ENCODE measurements at regions not wholly inside any gene's neighbourhood (a gene's known extent, or its start where the extent isn't known, plus 50 kb on each side); places are given as distances from the start of the nearest gene placed in this dataset.

DNA sequence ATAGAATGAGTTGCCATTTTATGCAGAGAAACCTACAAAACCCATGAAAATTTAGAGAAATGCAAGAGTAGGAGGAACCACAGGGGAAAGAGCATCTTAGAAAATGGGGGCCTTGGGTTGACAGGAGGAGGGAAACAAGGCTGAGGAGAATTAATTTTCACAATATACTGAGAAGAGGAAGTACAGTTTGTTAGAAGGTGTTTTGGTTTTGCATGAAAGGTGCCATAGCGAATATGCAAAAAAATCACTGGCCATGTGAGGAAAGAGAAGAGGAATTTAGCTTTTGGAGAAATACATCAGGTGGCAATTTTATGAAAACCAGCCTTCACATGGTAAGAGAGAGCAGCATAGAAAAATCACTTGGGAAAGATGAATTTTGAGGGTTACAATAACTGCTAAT is 413.9 kb upstream of the C2CD4B start:
- no peak overlapping the region for H3K4me3 Mint-ChIP-seq
- POLR2A ChIA-PET = no interaction called here

DNA sequence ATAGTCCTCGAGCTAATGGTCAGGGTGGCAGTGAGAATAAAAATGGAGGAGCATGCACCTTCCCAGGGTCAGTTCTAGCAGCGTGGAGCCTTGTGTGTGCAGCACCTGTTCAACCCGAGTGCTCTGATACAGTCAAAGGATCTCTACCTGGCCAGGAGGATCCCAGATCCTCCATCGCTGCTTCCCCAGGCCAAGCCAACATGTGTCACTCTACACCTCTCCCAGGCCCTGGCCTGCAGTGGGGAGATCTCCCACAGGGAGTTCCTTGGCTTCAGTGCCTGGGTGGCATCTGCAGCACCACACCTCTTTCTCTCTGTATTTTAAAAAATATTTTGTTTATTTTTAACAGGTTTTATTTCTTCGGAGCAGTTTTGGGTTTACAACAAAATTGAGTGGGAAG is 414.8 kb upstream of the C2CD4B start:
- no peaks in the 10 kb centered on the region for H3K27me3 ChIP-seq (ENCODE audit: control insufficient read depth in 2 of 2, insufficient read depth in 2 of 2, low read length in 2 of 2)
- no peak overlapping the region for H3K4me3 Mint-ChIP-seq
- ChIA-PET POLR2A (no interaction called here), CTCF (no interaction called here)
- H3K27ac ChIP-seq (ENCODE audit: low read depth, low read length) = no peak overlapping the region
- H3K27ac Mint-ChIP-seq = no peak overlapping the region
- peaks cover 0 to 1% (median 0%) of the 10 kb centered on the region in 7 donors for H3K4me1 Mint-ChIP-seq
- no peaks in the 10 kb centered on the region for H3K4me1 ChIP-seq (ENCODE audit: control insufficient read depth in 2 of 2, insufficient read depth in 2 of 2, low read length in 2 of 2)
- H3K9me3 ChIP-seq (ENCODE audit: control insufficient read depth in 2 of 3, low read length in 3 of 3) = no peaks in the 10 kb centered on the region
- H3K9me3 Mint-ChIP-seq = peaks cover 0 to 2% (median 0%) of the 10 kb centered on the region in 11 donors
- no peak for ATAC-seq
- H3K27me3 Mint-ChIP-seq = peaks cover 5 to 23% (median 14%) of the 10 kb centered on the region in 5 donors
- H3K4me3 ChIP-seq (ENCODE audit: low read length) = no peak overlapping the region
- H3K36me3 Mint-ChIP-seq = no peaks in the 10 kb centered on the region
- no peak for DNase-seq
- intact Hi-C loops (cut with micrococcal nuclease) = no loop called here
- H3K36me3 ChIP-seq (ENCODE audit: control insufficient read depth in 2 of 3, insufficient read depth in 3 of 3, low read length in 3 of 3) = no peaks in the 10 kb centered on the region

More for the DNA sequence above, 413.9 kb upstream of the C2CD4B start:
- H3K27ac Mint-ChIP-seq = no peak overlapping the region
- DNase-seq = no peak
- Histone ChIP-seq H3K4me3 (ENCODE audit: low read length) (no peak overlapping the region), H3K4me1 (ENCODE audit: control insufficient read depth in 2 of 2, insufficient read depth in 2 of 2, low read length in 2 of 2) (no peaks in the 10 kb centered on the region), H3K9me3 (ENCODE audit: control insufficient read depth in 2 of 3, low read length in 3 of 3) (no peaks in the 10 kb centered on the region), H3K36me3 (ENCODE audit: control insufficient read depth in 2 of 3, insufficient read depth in 3 of 3, low read length in 3 of 3) (no peaks in the 10 kb centered on the region), H3K27ac (ENCODE audit: low read depth, low read length) (no peak overlapping the region), H3K27me3 (ENCODE audit: control insufficient read depth in 2 of 2, insufficient read depth in 2 of 2, low read length in 2 of 2) (no peaks in the 10 kb centered on the region)
- peaks cover 0 to 1% (median 0%) of the 10 kb centered on the region in 7 donors for H3K4me1 Mint-ChIP-seq
- ATAC-seq = no peak
- peaks cover 0 to 2% (median 0%) of the 10 kb centered on the region in 11 donors for H3K9me3 Mint-ChIP-seq
- intact Hi-C loops (cut with micrococcal nuclease) = no loop called here
- CTCF ChIA-PET = no interaction called here
- no peaks in the 10 kb centered on the region for H3K36me3 Mint-ChIP-seq
- H3K27me3 Mint-ChIP-seq = peaks cover 5 to 23% (median 17%) of the 10 kb centered on the region in 5 donors

DNA sequence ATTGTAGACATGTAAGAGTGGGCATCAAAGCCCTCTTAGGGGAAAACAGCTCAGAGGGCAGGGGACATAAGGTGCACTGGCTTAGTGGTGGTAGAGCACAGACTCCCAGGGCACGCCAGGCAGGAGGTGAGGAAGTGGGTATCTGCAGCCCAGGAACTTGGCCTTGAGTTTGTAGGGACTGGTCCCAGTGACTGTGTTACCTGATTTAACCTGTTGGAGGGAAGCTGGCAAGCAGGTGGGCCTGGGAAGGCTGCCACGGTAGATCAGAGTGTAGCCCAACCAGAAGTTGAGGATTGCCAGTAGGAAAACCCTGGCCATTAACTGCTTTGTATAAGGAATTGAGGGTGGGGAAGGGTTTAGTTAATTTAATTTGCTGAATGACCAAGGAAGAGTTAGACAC is 417.5 kb upstream of the C2CD4B start:
- H3K27ac ChIP-seq (ENCODE audit: low read depth, low read length) = no peak overlapping the region
- ATAC-seq (no peak), DNase-seq (no peak)
- no peaks in the 10 kb centered on the region for H3K36me3 ChIP-seq (ENCODE audit: control insufficient read depth in 2 of 3, insufficient read depth in 3 of 3, low read length in 3 of 3)
- no peak overlapping the region for H3K4me3 Mint-ChIP-seq
- no peaks in the 10 kb centered on the region for H3K4me1 ChIP-seq (ENCODE audit: control insufficient read depth in 2 of 2, insufficient read depth in 2 of 2, low read length in 2 of 2)
- peaks cover 4 to 18% (median 7%) of the 10 kb centered on the region in 5 donors for H3K27me3 Mint-ChIP-seq
- ChIA-PET CTCF (interaction anchor here (0.5 to 0.6 kb wide), 2 partner anchors 23 to 91 kb away, joined by 3 to 4 read pairs; no protein-coding TSS in a partner anchor), POLR2A (no interaction called here)
- no peaks in the 10 kb centered on the region for H3K27me3 ChIP-seq (ENCODE audit: control insufficient read depth in 2 of 2, insufficient read depth in 2 of 2, low read length in 2 of 2)
- H3K27ac Mint-ChIP-seq = no peak overlapping the region
- H3K9me3 Mint-ChIP-seq = no peaks in the 10 kb centered on the region
- no peaks in the 10 kb centered on the region for H3K36me3 Mint-ChIP-seq
- H3K4me3 ChIP-seq (ENCODE audit: low read length) = no peak overlapping the region
- no peaks in the 10 kb centered on the region for H3K9me3 ChIP-seq (ENCODE audit: control insufficient read depth in 2 of 3, low read length in 3 of 3)
- H3K4me1 Mint-ChIP-seq = peaks cover 0 to 1% (median 0%) of the 10 kb centered on the region in 7 donors
- intact Hi-C loops (cut with micrococcal nuclease) = no loop called here

DNA sequence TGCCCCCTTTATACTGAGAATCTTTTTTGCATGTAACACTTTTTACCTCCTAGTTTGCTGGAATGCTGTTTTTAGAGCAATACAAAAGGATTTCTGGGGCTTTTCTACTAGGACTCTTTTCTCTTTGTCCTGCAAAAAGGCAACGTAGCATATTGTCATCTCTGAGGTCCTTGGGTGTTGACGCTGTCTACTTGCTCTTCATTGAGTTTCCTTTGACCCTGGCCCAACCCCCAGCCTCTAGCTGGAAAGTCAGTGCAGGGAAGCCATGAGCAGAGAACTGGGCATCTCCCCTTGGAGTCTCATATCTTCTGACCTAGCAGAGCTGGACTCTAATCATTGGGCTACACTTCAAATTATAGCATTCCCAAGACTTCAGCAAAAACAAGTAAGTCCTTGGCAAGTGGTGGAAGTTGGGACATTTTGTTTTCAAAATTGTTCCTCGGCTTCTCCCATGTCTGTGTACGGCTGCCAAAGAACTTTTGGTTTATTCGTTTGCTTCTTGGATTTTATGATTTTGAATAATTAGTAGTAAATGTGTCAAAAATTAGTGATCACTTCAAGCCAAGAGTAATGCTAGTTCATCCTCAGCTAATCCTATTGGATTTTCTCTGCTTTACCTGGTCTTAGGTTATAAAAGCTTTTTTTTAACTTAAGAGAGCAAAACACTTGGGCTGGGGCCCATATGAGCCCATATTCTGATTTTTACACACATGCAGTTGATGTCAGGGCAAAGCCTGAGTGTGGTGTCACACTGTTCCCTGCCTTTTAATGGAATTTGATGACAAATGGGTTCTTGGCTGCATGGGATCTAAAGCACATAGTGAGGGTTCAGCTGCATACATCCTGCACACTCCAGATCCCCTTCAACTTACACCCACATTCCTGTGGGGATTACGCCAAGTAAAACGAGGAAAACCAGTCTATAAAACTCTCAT is 419.5 kb upstream of the C2CD4B start:
- Mint-ChIP-seq H3K9me3 (no peaks in the 10 kb centered on the region), H3K27ac (no peak overlapping the region), H3K36me3 (no peaks in the 10 kb centered on the region), H3K4me3 (no peak overlapping the region), H3K27me3 (peaks cover 4 to 18% (median 8%) of the 10 kb centered on the region in 5 donors), H3K4me1 (peaks cover 0 to 1% (median 0%) of the 10 kb centered on the region in 7 donors)
- no peak overlapping the region for H3K27ac ChIP-seq (ENCODE audit: low read depth, low read length)
- H3K36me3 ChIP-seq (ENCODE audit: control insufficient read depth in 2 of 3, insufficient read depth in 3 of 3, low read length in 3 of 3) = no peaks in the 10 kb centered on the region
- ATAC-seq (no peak), DNase-seq (no peak)
- no peaks in the 10 kb centered on the region for H3K4me1 ChIP-seq (ENCODE audit: control insufficient read depth in 2 of 2, insufficient read depth in 2 of 2, low read length in 2 of 2)
- ChIA-PET CTCF (no interaction called here), POLR2A (no interaction called here)
- H3K9me3 ChIP-seq (ENCODE audit: control insufficient read depth in 2 of 3, low read length in 3 of 3) = no peaks in the 10 kb centered on the region
- H3K4me3 ChIP-seq (ENCODE audit: low read length) = no peak overlapping the region
- no peaks in the 10 kb centered on the region for H3K27me3 ChIP-seq (ENCODE audit: control insufficient read depth in 2 of 2, insufficient read depth in 2 of 2, low read length in 2 of 2)
- intact Hi-C loops (cut with micrococcal nuclease) = no loop called here

DNA sequence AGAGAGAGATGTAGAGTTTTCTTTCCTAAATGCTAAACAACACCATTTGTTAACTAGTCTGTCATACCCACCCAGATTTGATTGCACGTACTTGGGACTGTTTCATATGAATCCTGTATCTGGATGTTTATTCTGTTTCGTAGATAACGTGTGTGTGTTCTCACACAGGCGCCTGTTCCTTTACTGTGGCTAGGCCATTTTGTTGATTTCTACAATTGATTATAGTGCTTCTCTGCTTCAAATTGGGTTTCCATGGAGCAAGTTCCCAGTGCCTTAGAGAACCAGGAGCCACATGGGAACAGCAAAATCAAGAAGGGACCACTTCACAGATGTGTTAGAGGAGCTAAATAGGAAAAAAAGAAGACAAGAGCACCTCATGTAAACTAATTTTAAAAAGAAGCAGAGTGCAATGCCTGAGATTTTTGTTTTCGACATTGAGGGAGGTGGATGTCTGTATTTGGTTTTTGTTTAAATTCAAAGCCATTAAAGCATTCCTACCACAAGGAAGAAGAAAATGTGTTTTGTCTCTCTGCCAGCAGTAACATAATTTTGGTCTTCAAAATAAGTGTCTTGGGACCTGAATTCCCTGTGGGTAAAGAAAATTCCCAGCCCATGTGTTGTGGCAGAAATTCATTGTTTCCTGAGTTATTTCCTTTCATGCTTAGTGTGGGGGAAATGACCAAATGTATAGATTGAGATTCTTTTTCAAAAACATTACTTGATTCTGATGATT is 424.0 kb upstream of the C2CD4B start:
- H3K9me3 Mint-ChIP-seq = peaks cover 0 to 1% (median 0%) of the 10 kb centered on the region in 11 donors
- Histone ChIP-seq H3K27ac (ENCODE audit: low read depth, low read length) (no peak overlapping the region), H3K4me1 (ENCODE audit: control insufficient read depth in 2 of 2, insufficient read depth in 2 of 2, low read length in 2 of 2) (no peaks in the 10 kb centered on the region), H3K4me3 (ENCODE audit: low read length) (no peak overlapping the region), H3K27me3 (ENCODE audit: control insufficient read depth in 2 of 2, insufficient read depth in 2 of 2, low read length in 2 of 2) (no peaks in the 10 kb centered on the region), H3K9me3 (ENCODE audit: control insufficient read depth in 2 of 3, low read length in 3 of 3) (no peaks in the 10 kb centered on the region), H3K36me3 (ENCODE audit: control insufficient read depth in 2 of 3, insufficient read depth in 3 of 3, low read length in 3 of 3) (no peaks in the 10 kb centered on the region)
- H3K36me3 Mint-ChIP-seq = no peaks in the 10 kb centered on the region
- intact Hi-C loops (cut with micrococcal nuclease) = no loop called here
- DNase-seq = no peak
- no peak overlapping the region for H3K4me3 Mint-ChIP-seq
- ATAC-seq = no peak
- ChIA-PET POLR2A (no interaction called here), CTCF (no interaction called here)
- H3K27ac Mint-ChIP-seq = no peak overlapping the region
- H3K4me1 Mint-ChIP-seq = no peaks in the 10 kb centered on the region
- peaks cover 13 to 33% (median 23%) of the 10 kb centered on the region in 5 donors for H3K27me3 Mint-ChIP-seq

DNA sequence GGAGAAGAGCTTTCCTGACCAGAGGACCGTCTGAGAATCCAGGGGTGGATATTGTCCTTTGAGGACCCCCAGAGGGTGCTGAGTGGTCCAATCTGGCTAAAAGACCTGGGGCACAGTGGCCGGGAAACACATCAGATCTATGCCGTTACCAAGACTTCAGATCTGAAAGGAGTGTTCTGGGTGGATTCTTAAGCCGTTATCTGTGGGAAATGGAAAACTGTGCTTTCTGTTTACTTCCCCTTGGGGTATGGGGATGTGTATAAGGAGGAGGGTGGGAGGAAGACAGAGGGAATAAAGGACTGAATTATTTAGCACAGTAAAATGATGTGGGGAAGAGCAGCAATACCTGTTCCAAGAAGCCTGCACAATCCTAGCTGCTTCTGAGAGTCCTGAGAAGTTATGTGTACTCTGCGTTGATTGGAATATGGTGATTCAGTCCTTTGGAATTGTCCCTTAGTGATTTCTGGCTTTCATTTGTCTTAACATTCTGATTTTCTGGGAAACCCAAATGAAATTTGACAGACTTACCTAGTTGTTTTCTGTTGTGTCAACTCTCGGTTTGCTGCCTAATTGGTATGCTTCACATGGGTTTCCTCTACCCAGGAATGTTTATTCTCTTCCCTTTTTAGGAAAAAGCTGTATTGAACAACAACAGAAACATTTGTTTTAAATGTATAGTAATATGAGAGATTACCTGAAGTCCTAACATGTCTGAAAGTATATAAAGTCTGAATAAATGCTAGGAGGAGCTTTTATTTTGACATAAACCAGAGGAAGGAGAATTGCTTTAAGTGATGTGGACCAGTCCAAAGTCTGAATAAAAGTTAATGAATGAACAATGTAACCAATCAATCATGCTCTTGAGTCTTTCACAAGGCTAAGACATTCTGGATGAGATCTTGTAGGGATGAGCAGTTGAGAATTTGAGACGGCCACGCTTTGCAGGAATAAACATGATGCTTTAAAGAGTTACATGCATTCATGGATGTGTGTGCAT is 427.1 kb upstream of the C2CD4B start:
- intact Hi-C loops (cut with micrococcal nuclease) = no loop called here
- ATAC-seq (no peak), DNase-seq (no peak)
- no peaks in the 10 kb centered on the region for H3K4me1 Mint-ChIP-seq
- H3K36me3 ChIP-seq (ENCODE audit: control insufficient read depth in 2 of 3, insufficient read depth in 3 of 3, low read length in 3 of 3) = no peaks in the 10 kb centered on the region
- no peaks in the 10 kb centered on the region for H3K4me1 ChIP-seq (ENCODE audit: control insufficient read depth in 2 of 2, insufficient read depth in 2 of 2, low read length in 2 of 2)
- no peak overlapping the region for H3K4me3 Mint-ChIP-seq
- peaks cover 0 to 2% (median 0%) of the 10 kb centered on the region in 11 donors for H3K9me3 Mint-ChIP-seq
- no peak overlapping the region for H3K27ac ChIP-seq (ENCODE audit: low read depth, low read length)
- H3K27me3 Mint-ChIP-seq = peaks cover 13 to 39% (median 26%) of the 10 kb centered on the region in 5 donors
- no peaks in the 10 kb centered on the region for H3K9me3 ChIP-seq (ENCODE audit: control insufficient read depth in 2 of 3, low read length in 3 of 3)
- H3K36me3 Mint-ChIP-seq = no peaks in the 10 kb centered on the region
- ChIA-PET CTCF (no interaction called here), POLR2A (no interaction called here)
- no peak overlapping the region for H3K4me3 ChIP-seq (ENCODE audit: low read length)
- H3K27me3 ChIP-seq (ENCODE audit: control insufficient read depth in 2 of 2, insufficient read depth in 2 of 2, low read length in 2 of 2) = no peaks in the 10 kb centered on the region
- no peak overlapping the region for H3K27ac Mint-ChIP-seq

Data from naive thymus-derived CD4-positive, alpha-beta T cell (primary cell).